Stimulated activated CD4-positive, alpha-beta T cell treated with anti-CD3 and anti-CD28 coated beads, TNF-alpha, amount 100 ng/mL, for 48 hours (primary cell): ENCODE measurements at regions not wholly inside any gene's neighbourhood (a gene's known extent, or its start where the extent isn't known, plus 50 kb on each side); places are given as distances from the start of the nearest gene placed in this dataset.
"Not testable (repeated sequence)": the region's sequence is repeated elsewhere in the genome, so short reads cannot be mapped to it uniquely, and the experiment has no call there.

Experiments
- DNase-seq, 3 donors: peaks; one replicate each; pipeline ENCODE4 v3.0.0-alpha.2; 2020; ENCODE audit warnings: low read depth in 3 of 3

- DNase-seq, result not testable (repeated sequence)
Observed at GRCh38 chr5:96171973-96172372, 210.3 kb upstream of the ELL2 start.

- not testable (repeated sequence) for DNase-seq
Observed at GRCh38 chr5:96170481-96171125, 209.0 kb upstream of the ELL2 start.

- DNase-seq, result not testable (repeated sequence)
Observed at GRCh38 chr5:96168833-96169232, 207.2 kb upstream of the ELL2 start.

GRCh38 chr5:96159043-96159442, 197.4 kb upstream of the ELL2 start:
- no peak for DNase-seq

GRCh38 chr5:96157841-96158291, 196.2 kb upstream of the ELL2 start:
- DNase-seq, result no peak

- no peak for DNase-seq
Observed at GRCh38 chr5:96157077-96157780, 195.6 kb upstream of the ELL2 start.

GRCh38 chr5:96155147-96155546, 193.5 kb upstream of the ELL2 start:
- no peak for DNase-seq

GRCh38 chr5:96151891-96152290, 190.2 kb upstream of the ELL2 start:
- no peak for DNase-seq

- no peak for DNase-seq
Observed at GRCh38 chr5:96150007-96150406, 188.4 kb upstream of the ELL2 start.

- no peak for DNase-seq
Observed at GRCh38 chr5:96149546-96149945, 187.9 kb upstream of the ELL2 start.

- DNase-seq, result no peak
Observed at GRCh38 chr5:96149021-96149420, 187.4 kb upstream of the ELL2 start.

GRCh38 chr5:96148376-96148775, 186.7 kb upstream of the ELL2 start:
- DNase-seq, result no peak

- DNase-seq, result no peak
Observed at GRCh38 chr5:96147866-96148265, 186.2 kb upstream of the ELL2 start.

- DNase-seq, result no peak
Observed at GRCh38 chr5:96146675-96147074, 185.0 kb upstream of the ELL2 start.

- DNase-seq, result no peak
Observed at GRCh38 chr5:96144289-96144688, 182.6 kb upstream of the ELL2 start.

GRCh38 chr5:96143450-96143849, 181.8 kb upstream of the ELL2 start:
- DNase-seq, result no peak

GRCh38 chr5:96142786-96143434, 181.3 kb upstream of the ELL2 start:
- DNase-seq, result no peak

GRCh38 chr5:96142184-96142781, 180.6 kb upstream of the ELL2 start:
- DNase-seq, result no peak

GRCh38 chr5:96141749-96142148, 180.1 kb upstream of the ELL2 start:
- DNase-seq, result no peak

- no peak for DNase-seq
Observed at GRCh38 chr5:96140496-96140895, 178.8 kb upstream of the ELL2 start.

- DNase-seq, result no peak
Observed at GRCh38 chr5:96140084-96140483, 178.4 kb upstream of the ELL2 start.

GRCh38 chr5:96134886-96135285, 173.2 kb upstream of the ELL2 start:
- no peak for DNase-seq
